IMR-90 (cell line): ENCODE measurements at regions not wholly inside any gene's neighbourhood (a gene's known extent, or its start where the extent isn't known, plus 50 kb on each side); places are given as distances from the start of the nearest gene placed in this dataset.

Experiments
- ATAC-seq: fragments of 200-7000 bp; cut with Tn5 transposase; 2 replicates; pipeline ENCODE4 v1.9.1; 2020; ENCODE audit warnings: low read depth, mild to moderate bottlenecking, moderate library complexity
- BruUV-seq: library from RNA; stranded (reverse); fragments of 400-500 nt; replicated peaks from 2 replicates; lab custom pipeline; 2021; lab: Mats Ljungman, UMichigan
- CTCF ChIA-PET: fragments of 300-600 bp; formaldehyde crosslinking; extraction: SDS; loops from one replicate; lab custom pipeline; 2021; ENCODE audit warnings: antibody characterized with exemption; lab: Yijun Ruan, JAX
- POLR2A ChIA-PET: fragments of 300-600 bp; sonication (Branson Sonifier 250); formaldehyde crosslinking; loops from one replicate; lab custom pipeline; 2022; ENCODE audit warnings: antibody characterized with exemption; ENCODE audit not compliant: unreplicated experiment; lab: Charles Lee
- DNase-seq: peaks from one replicate; pipeline ENCODE4 v3.0.0; 2013
- H2AFZ ChIP-seq: replicated peaks from 2 replicates; pipeline ENCODE3; 2013; ENCODE audit warnings: low read length, mild to moderate bottlenecking; ENCODE audit not compliant: poor library complexity
- H2AK5ac ChIP-seq: 2 replicates; pipeline ENCODE4 v1.6.1; 2013; ENCODE audit warnings: low read depth, low read length, inconsistent platforms
- H2AK9ac ChIP-seq: replicated peaks from 2 replicates; pipeline ENCODE3; 2013; ENCODE audit warnings: mild to moderate bottlenecking, low read depth, low read length, moderate library complexity; ENCODE audit not compliant: poor library complexity
- H2BK120ac ChIP-seq: 2 replicates; pipeline ENCODE4 v1.6.1; 2013; ENCODE audit warnings: low read depth, low read length, inconsistent platforms
- H2BK15ac ChIP-seq: 3 replicates; pipeline ENCODE4 v1.6.1; 2013; ENCODE audit warnings: low read depth, low read length, inconsistent platforms
- H2BK20ac ChIP-seq: 2 replicates; pipeline ENCODE4 v1.6.1; 2013; ENCODE audit warnings: low read depth, mild to moderate bottlenecking, inconsistent platforms, low read length, moderate library complexity
- H2BK5ac ChIP-seq: 2 replicates; pipeline ENCODE4 v1.6.1; 2013; ENCODE audit warnings: mild to moderate bottlenecking, low read depth, low read length, inconsistent platforms; ENCODE audit not compliant: poor library complexity, severe bottlenecking
- H3K14ac ChIP-seq: replicated peaks from 2 replicates; pipeline ENCODE4 v1.6.1; 2013; ENCODE audit warnings: low read depth, low read length, inconsistent platforms
- H3K18ac ChIP-seq: 2 replicates; pipeline ENCODE4 v1.6.1; 2013; ENCODE audit warnings: low read depth, low read length, control low read depth
- H3K23ac ChIP-seq: 2 replicates; pipeline ENCODE4 v1.6.1; 2013; ENCODE audit warnings: low read depth, low read length, inconsistent platforms
- H3K27ac ChIP-seq: 2 replicates; pipeline ENCODE4 v1.5.1; 2013; ENCODE audit warnings: mild to moderate bottlenecking, control low read depth, low read length; ENCODE audit not compliant: insufficient read depth
- H3K27me3 ChIP-seq: 2 replicates; pipeline ENCODE4 v1.6.1; 2013; ENCODE audit warnings: low read length; ENCODE audit not compliant: control insufficient read depth, insufficient read depth
- H3K36me3 ChIP-seq: 2 replicates; pipeline ENCODE4 v1.6.1; 2013; ENCODE audit warnings: low read length, mixed read lengths; ENCODE audit not compliant: control insufficient read depth, insufficient read depth
- H3K4ac ChIP-seq: 2 replicates; pipeline ENCODE4 v1.6.1; 2013; ENCODE audit warnings: low read depth, low read length, inconsistent platforms
- H3K4me1 ChIP-seq: 2 replicates; pipeline ENCODE4 v1.6.1; 2013; ENCODE audit warnings: low read length, mixed read lengths; ENCODE audit not compliant: control insufficient read depth, insufficient read depth
- H3K4me2 ChIP-seq: 2 replicates; pipeline ENCODE4 v1.6.1; 2013; ENCODE audit warnings: low read depth, mild to moderate bottlenecking, control low read depth, low read length, moderate library complexity
- H3K4me3 ChIP-seq: 2 replicates; pipeline ENCODE4 v1.5.1; 2013; ENCODE audit warnings: low read depth, mild to moderate bottlenecking, control low read depth, low read length, moderate library complexity; ENCODE audit not compliant: insufficient read depth
- H3K56ac ChIP-seq: 2 replicates; pipeline ENCODE4 v1.6.1; 2013; ENCODE audit warnings: low read length, inconsistent platforms; ENCODE audit not compliant: insufficient read depth; ENCODE audit errors: extremely low read depth
- H3K79me1 ChIP-seq, 2 experiments: 2 replicates each; pipeline ENCODE4 v1.6.1; 2013; ENCODE audit warnings: low read length in 2 of 2, inconsistent platforms in 1 of 2, low read depth in 1 of 2
- H3K9ac ChIP-seq: 2 replicates; pipeline ENCODE4 v1.6.1; 2013; ENCODE audit warnings: low read depth, low read length, control low read depth
- H3K9me1 ChIP-seq: 2 replicates; pipeline ENCODE4 v1.6.1; 2013; ENCODE audit warnings: low read length, inconsistent platforms; ENCODE audit not compliant: insufficient read depth
- H3K9me3 ChIP-seq: 2 replicates; pipeline ENCODE4 v1.6.1; 2013; ENCODE audit warnings: low read length; ENCODE audit not compliant: control insufficient read depth, insufficient read depth
- H4K20me1 ChIP-seq: 2 replicates; pipeline ENCODE4 v1.6.1; 2013; ENCODE audit warnings: low read length, inconsistent platforms; ENCODE audit not compliant: insufficient read depth
- H4K5ac ChIP-seq: 2 replicates; pipeline ENCODE4 v1.6.1; 2013; ENCODE audit warnings: mild to moderate bottlenecking, low read depth, low read length, control low read depth
- H4K8ac ChIP-seq, 2 experiments: 2 replicates each; pipeline ENCODE4 v1.6.1; 2013; ENCODE audit warnings: low read depth in 2 of 2, low read length in 2 of 2, control low read depth in 1 of 2, inconsistent platforms in 1 of 2
- H4K91ac ChIP-seq: 2 replicates; pipeline ENCODE4 v1.6.1; 2013; ENCODE audit warnings: low read depth, low read length, inconsistent platforms; ENCODE audit not compliant: insufficient read depth
- BHLHE40 ChIP-seq: fragments of 150-350 bp; IDR thresholded peaks from 2 replicates; pipeline ENCODE4 v1.6.1; 2016; ENCODE audit warnings: mild to moderate bottlenecking, low read depth, low read length
- CEBPB ChIP-seq: IDR thresholded peaks from 2 replicates; pipeline ENCODE4 v1.6.1; 2012; ENCODE audit warnings: low read depth, low read length, improper control_type of control experiment
- CHD1 ChIP-seq: IDR thresholded peaks from 2 replicates; pipeline ENCODE4 v1.6.1; 2012; ENCODE audit warnings: low read depth, low read length, improper control_type of control experiment
- CTCF ChIP-seq: conservative IDR thresholded peaks from 2 replicates; pipeline ENCODE4 v1.5.1; 2012; ENCODE audit warnings: mild to moderate bottlenecking, low read depth, low read length, improper control_type of control experiment
- ELK1 ChIP-seq: fragments of 150-350 bp; IDR thresholded peaks from 2 replicates; pipeline ENCODE4 v1.6.1; 2016; ENCODE audit warnings: low read depth, mild to moderate bottlenecking, low read length, moderate library complexity, borderline replicate concordance
- FOS ChIP-seq: fragments of 150-350 bp; IDR thresholded peaks from 2 replicates; pipeline ENCODE4 v1.6.1; 2016; ENCODE audit warnings: low read depth, low read length
- MAFK ChIP-seq: IDR thresholded peaks from 2 replicates; pipeline ENCODE4 v1.6.1; 2012; ENCODE audit warnings: low read depth, low read length, improper control_type of control experiment
- MAZ ChIP-seq: IDR thresholded peaks from 2 replicates; pipeline ENCODE4 v1.6.1; 2012; ENCODE audit warnings: low read depth, mild to moderate bottlenecking, low read length, improper control_type of control experiment, moderate library complexity, borderline replicate concordance
- MXI1 ChIP-seq: IDR thresholded peaks from 2 replicates; pipeline ENCODE4 v1.6.1; 2012; ENCODE audit warnings: low read depth, mild to moderate bottlenecking, low read length, moderate library complexity, borderline replicate concordance
- NFE2L2 ChIP-seq: fragments of 150-350 bp; IDR thresholded peaks from 2 replicates; pipeline ENCODE4 v1.6.1; 2016; ENCODE audit warnings: low read depth, mild to moderate bottlenecking, low read length
- POLR2A ChIP-seq: IDR thresholded peaks from 2 replicates; pipeline ENCODE4 v1.6.1; 2012; ENCODE audit warnings: mild to moderate bottlenecking, low read depth, low read length
- RAD21 ChIP-seq: IDR thresholded peaks from 2 replicates; pipeline ENCODE4 v1.6.1; 2012; ENCODE audit warnings: low read length, improper control_type of control experiment
- RCOR1 ChIP-seq: IDR thresholded peaks from 2 replicates; pipeline ENCODE4 v1.6.1; 2012; ENCODE audit warnings: mild to moderate bottlenecking, low read length, improper control_type of control experiment; ENCODE audit not compliant: insufficient replicate concordance
- RFX5 ChIP-seq: IDR thresholded peaks from 2 replicates; pipeline ENCODE4 v1.8.0; 2012; ENCODE audit warnings: low read depth, mild to moderate bottlenecking, low read length, moderate library complexity
- SMC3 ChIP-seq: fragments of 150-350 bp; IDR thresholded peaks from 2 replicates; pipeline ENCODE4 v1.6.1; 2016; ENCODE audit warnings: low read depth, mild to moderate bottlenecking, antibody characterized with exemption, low read length, moderate library complexity
- WGBS, 2 experiments: methylation state at CpG; one replicate each; pipeline versions ENCODE4 v1.1.5 to v1.1.7; 2013; ENCODE audit warnings: missing lambda C conversion rate in 2 of 2; ENCODE audit not compliant: insufficient read length in 1 of 2; ENCODE audit errors: extremely low coverage in 2 of 2; 5-methylcytosine and 5-hydroxymethylcytosine counted together
- dilution Hi-C: fragments of 300-500 bp; cut with HindIII; formaldehyde crosslinking; loops from one replicate; pipeline ENCODE4 v1.14.3; 2018; ENCODE audit warnings: low sequenced_read_pairs; ENCODE audit not compliant: unreplicated experiment
- in situ Hi-C: fragments of 300-500 bp; cut with MboI; formaldehyde crosslinking; loops from 3 replicates; pipeline ENCODE4 v1.14.3; 2019; ENCODE audit warnings: low sequenced_read_pairs, inconsistent platforms, mixed read lengths
- intact Hi-C: fragments of 100-400 bp; cut with micrococcal nuclease; formaldehyde crosslinking; loops from 2 replicates; pipeline ENCODE4 v1.10.0; 2022
- TF ChIP-seq, protein P1 (sequence below): fragments of 150-350 bp; IDR thresholded peaks from 2 replicates; pipeline ENCODE4 v1.6.1; 2017; ENCODE audit warnings: mild to moderate bottlenecking, antibody characterized with exemption, low read length, low read depth

DNA sequence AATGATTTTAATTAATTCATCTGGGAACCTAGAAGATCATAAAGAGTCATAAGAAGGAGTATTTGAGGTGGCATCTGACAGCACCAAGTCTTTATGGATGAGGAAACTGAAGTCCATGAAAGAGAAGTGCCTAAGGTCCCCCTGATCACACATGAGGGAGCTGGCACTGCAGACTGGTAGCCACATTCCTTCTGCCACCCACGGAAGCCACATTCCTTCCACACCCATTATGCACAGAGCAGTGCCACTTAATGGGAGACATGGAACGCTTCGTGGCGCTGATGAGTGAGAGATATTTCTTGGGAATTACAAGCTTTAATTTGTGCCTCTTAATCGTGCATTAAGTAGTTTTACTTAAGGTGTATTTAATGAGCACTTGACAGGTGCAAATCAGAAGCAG lies 139.3 kb upstream of the NTF3 start:
- Histone ChIP-seq H4K5ac (no peak overlapping the region), H3K9me3 (no peaks in the 10 kb centered on the region), H2AFZ (no peak overlapping the region), H3K9me1 (no peaks in the 10 kb centered on the region), H2AK5ac (no peak overlapping the region), H3K4me3 (no peak overlapping the region), H4K20me1 (no peaks in the 10 kb centered on the region), H3K4ac (no peak overlapping the region), H3K27me3 (no peaks in the 10 kb centered on the region), H4K8ac (no peak overlapping the region), H3K18ac (no peak overlapping the region), H3K4me2 (no peak overlapping the region), H2AK9ac (no peak overlapping the region), H3K36me3 (no peaks in the 10 kb centered on the region), H3K27ac (no peak overlapping the region), H4K91ac (no peak overlapping the region), H3K9ac (no peak overlapping the region), H3K79me1 (no peaks in the 10 kb centered on the region), H3K14ac (no peak overlapping the region), H2BK120ac (no peak overlapping the region), H2BK5ac (no peak overlapping the region), H3K56ac (no peak overlapping the region), H3K4me1 (peaks cover 1% of the 10 kb centered on the region; the same call in 1 of the 2 replicates), H2BK15ac (no peak overlapping the region), H3K23ac (no peak overlapping the region), H2BK20ac (no peak overlapping the region)
- DNase-seq (no peak), ATAC-seq (no peak)
- ChIA-PET CTCF (no interaction called here), POLR2A (no interaction called here)
- intact Hi-C loops, result no loop called here
- TF ChIP-seq MAFK (no peak), BHLHE40 (no peak), CEBPB (no peak), SMC3 (no peak), RAD21 (no peak), MAZ (no peak), CHD1 (no peak), ELK1 (no peak), POLR2A (no peak), CTCF (no peak), FOS (no peak), MXI1 (no peak), RFX5 (no peak), NFE2L2 (no peak), RCOR1 (no peak)
- TF ChIP-seq, protein P1, sequence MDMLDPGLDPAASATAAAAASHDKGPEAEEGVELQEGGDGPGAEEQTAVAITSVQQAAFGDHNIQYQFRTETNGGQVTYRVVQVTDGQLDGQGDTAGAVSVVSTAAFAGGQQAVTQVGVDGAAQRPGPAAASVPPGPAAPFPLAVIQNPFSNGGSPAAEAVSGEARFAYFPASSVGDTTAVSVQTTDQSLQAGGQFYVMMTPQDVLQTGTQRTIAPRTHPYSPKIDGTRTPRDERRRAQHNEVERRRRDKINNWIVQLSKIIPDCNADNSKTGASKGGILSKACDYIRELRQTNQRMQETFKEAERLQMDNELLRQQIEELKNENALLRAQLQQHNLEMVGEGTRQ, result no peak
- no TSS peak for BruUV-seq
- dilution Hi-C loops, result no loop called here
- 100% methylated on average over 2 of the region's 5 CpGs; no CpG with 5 or more reads in 1 of the 2 experiments for WGBS, 2 experiments
- in situ Hi-C loops, result no loop called here
